Fibroblast of mammary gland (primary cell): ENCODE measurements at regions not wholly inside any gene's neighbourhood (a gene's known extent, or its start where the extent isn't known, plus 50 kb on each side); places are given as distances from the start of the nearest gene placed in this dataset.
"Not testable (repeated sequence)": the region's sequence is repeated elsewhere in the genome, so short reads cannot be mapped to it uniquely, and the experiment has no call there.

Experiments used
- DNase-seq: peaks from one replicate; pipeline ENCODE4 v3.0.0-alpha.2; 2010; ENCODE audit warnings: low read depth
- H3K4me3 ChIP-seq: 2 replicates; pipeline ENCODE4 v1.5.1; 2011; ENCODE audit warnings: low read depth, mild to moderate bottlenecking, low read length, moderate library complexity; ENCODE audit not compliant: control insufficient read depth

DNA sequence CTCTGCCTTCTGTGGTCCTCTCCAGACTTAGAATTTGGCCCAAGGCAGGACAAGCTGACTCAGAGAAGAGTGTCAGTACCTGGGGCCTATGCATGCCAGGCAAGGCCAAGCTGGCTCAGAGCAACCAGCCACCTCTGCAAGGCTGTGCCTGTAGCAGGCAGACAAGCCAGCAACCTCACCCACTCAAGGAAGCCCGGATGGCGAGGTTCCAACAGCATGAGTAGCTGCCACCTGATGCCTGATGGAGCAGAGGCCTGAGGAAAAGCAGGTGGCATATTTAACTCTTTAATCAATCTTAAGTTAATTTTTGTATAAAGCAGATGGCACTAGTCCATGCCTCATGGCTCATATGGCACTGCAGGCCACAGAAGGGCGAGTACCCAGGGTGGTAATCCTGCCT is 3595.8 kb upstream of the OR11H1 start:
- not testable (repeated sequence) for H3K4me3 ChIP-seq, DNase-seq

DNA sequence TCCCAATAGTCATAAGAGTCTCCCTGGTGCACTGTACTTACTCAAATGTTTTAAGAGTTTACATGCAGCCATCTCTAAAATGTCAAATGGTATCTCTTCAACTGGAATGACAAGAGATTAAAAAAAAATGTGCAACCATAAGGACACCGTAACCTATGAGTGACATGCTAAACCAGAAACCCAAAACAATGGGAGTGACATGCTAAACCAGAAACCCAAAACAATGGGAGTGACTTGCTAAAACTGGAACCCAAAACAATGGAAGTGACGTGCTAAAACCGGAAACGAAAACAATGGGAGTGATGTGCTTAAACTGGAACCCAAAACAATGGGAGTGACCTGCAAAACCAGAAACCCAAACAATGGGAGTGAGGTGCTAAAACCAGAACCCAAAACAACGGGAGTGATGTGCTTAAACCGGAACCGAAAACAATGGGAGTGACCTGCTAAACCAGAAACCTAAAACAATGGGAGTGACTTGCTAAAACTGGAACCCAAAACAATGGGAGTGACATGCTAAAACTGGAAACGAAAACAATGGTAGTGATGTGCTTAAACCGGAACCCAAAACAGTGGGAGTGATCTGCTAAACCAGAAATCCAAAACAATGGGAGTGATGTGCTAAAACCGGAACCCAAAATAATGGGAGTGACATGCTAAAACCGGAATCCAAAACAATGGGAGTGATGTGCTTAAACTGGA is 3559.9 kb upstream of the OR11H1 start:
- DNase-seq, H3K4me3 ChIP-seq: not testable (repeated sequence)

DNA sequence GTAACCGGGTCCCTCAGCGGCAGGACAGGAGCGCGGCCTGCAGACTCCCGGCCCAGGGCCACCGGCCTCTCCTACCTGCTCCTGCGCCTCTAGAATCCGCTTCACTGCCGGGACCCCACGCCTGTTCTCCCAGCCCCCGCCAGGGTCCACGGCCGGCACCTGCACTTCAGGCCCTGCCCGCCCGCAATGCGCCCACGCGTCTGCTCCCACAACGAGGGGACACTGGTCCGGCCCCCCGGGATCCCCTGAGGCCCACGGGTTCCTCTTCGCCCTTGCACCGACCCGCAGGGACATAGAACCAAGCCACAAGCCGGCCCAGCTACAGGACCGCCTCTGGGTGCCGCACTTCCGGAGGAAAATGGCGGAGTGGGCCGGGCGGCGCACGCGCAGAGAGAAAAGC is 3554.1 kb upstream of the OR11H1 start:
- DNase-seq: not testable (repeated sequence)
- peak overlapping the region; percentile 25 for H3K4me3 ChIP-seq
